Natural killer cell (primary cell): ENCODE measurements at regions not wholly inside any gene's neighbourhood (a gene's known extent, or its start where the extent isn't known, plus 50 kb on each side); places are given as distances from the start of the nearest gene placed in this dataset.
"Not testable (repeated sequence)": the region's sequence is repeated elsewhere in the genome, so short reads cannot be mapped to it uniquely, and the experiment has no call there.

Experiments
- ATAC-seq, 3 donors: fragments of 150-1000 bp in 2 of 3; fragments of 200-7000 bp in 1 of 3; cut with Tn5 transposase; 1 replicate in 1 of 3; 2 replicates in 2 of 3; pipeline ENCODE4 v1.10.0; 2021; ENCODE audit warnings: mild to moderate bottlenecking in 2 of 3, moderate library complexity in 2 of 3
- DNase-seq, 2 donors: peaks; one replicate each; pipeline versions ENCODE4 v3.0.0 to v3.0.0-alpha.2; 2013 to 2021; ENCODE audit warnings: mixed read lengths in 1 of 2
- H3K27ac ChIP-seq: one replicate; pipeline ENCODE4 v1.5.1; 2013; ENCODE audit warnings: mild to moderate bottlenecking, low read length
- H3K27me3 ChIP-seq: one replicate; pipeline ENCODE4 v1.6.1; 2013; ENCODE audit warnings: low read length; ENCODE audit not compliant: control insufficient read depth, insufficient read depth
- H3K36me3 ChIP-seq: one replicate; pipeline ENCODE4 v1.6.1; 2013; ENCODE audit warnings: low read length; ENCODE audit not compliant: control insufficient read depth, insufficient read depth
- H3K4me1 ChIP-seq: one replicate; pipeline ENCODE4 v1.6.1; 2013; ENCODE audit warnings: low read length; ENCODE audit not compliant: control insufficient read depth, insufficient read depth
- H3K4me3 ChIP-seq: one replicate; pipeline ENCODE4 v1.5.1; 2013; ENCODE audit warnings: low read length
- H3K9me3 ChIP-seq: one replicate; pipeline ENCODE4 v1.6.1; 2013; ENCODE audit warnings: low read length; ENCODE audit not compliant: control insufficient read depth, insufficient read depth
- H3K27ac Mint-ChIP-seq, 2 donors: one replicate each; pipeline ENCODE4 v1.8.0; 2022; ENCODE audit warnings: mild to moderate bottlenecking in 2 of 2, mixed read lengths in 2 of 2, moderate library complexity in 1 of 2
- H3K27me3 Mint-ChIP-seq, 2 donors: one replicate each; pipeline ENCODE4 v1.8.0; 2022; ENCODE audit warnings: low read depth in 2 of 2, mixed read lengths in 2 of 2
- H3K36me3 Mint-ChIP-seq: one replicate; pipeline ENCODE4 v1.8.0; 2022; ENCODE audit warnings: mixed read lengths
- H3K4me1 Mint-ChIP-seq, 2 donors: one replicate each; pipeline ENCODE4 v1.8.0; 2022; ENCODE audit warnings: mixed read lengths in 2 of 2
- H3K4me3 Mint-ChIP-seq: one replicate; pipeline ENCODE4 v1.8.0; 2022; ENCODE audit warnings: mild to moderate bottlenecking, moderate library complexity, mixed read lengths
- H3K9me3 Mint-ChIP-seq, 2 donors: one replicate each; pipeline ENCODE4 v1.8.0; 2022; ENCODE audit warnings: mixed read lengths in 2 of 2
- CTCF ChIP-seq: fragments of 200-600 bp; IDR thresholded peaks from one replicate; pipeline ENCODE4 v1.8.0; 2022; ENCODE audit warnings: antibody characterized with exemption
- WGBS: methylation state at CpG from one replicate; pipeline ENCODE4 v1.1.7; 2013; ENCODE audit warnings: missing lambda C conversion rate; ENCODE audit not compliant: insufficient coverage; 5-methylcytosine and 5-hydroxymethylcytosine counted together
- intact Hi-C: fragments of 100-400 bp; cut with micrococcal nuclease; formaldehyde crosslinking; loops from one replicate; pipeline ENCODE4 v1.14.2; 2022

- Mint-ChIP-seq H3K36me3 (no peaks in the 10 kb centered on the region), H3K9me3 (peaks cover 0 to 2% of the 10 kb centered on the region in 2 donors), H3K4me1 (no peaks in the 10 kb centered on the region), H3K27ac (no peak overlapping the region), H3K4me3 (no peak overlapping the region), H3K27me3 (peaks cover 0 to 6% of the 10 kb centered on the region in 2 donors)
- Histone ChIP-seq H3K4me3 (no peak overlapping the region), H3K4me1 (no peaks in the 10 kb centered on the region), H3K36me3 (no peaks in the 10 kb centered on the region), H3K27me3 (peaks cover 3% of the 10 kb centered on the region), H3K27ac (no peak overlapping the region), H3K9me3 (no peaks in the 10 kb centered on the region)
- intact Hi-C loops = no loop called here
- DNase-seq = no peak
- whole genome bisulfite sequencing = 95% methylated on average over 5 of the region's 5 CpGs
- no peak for ATAC-seq
- TF ChIP-seq CTCF = no peak
Observed at GRCh38 chr10:84634636-84635035, 306.2 kb downstream of the CCSER2 start.

GRCh38 chr10:84650628-84651027 lies 322.2 kb downstream of the CCSER2 start:
- not testable (repeated sequence) for DNase-seq, H3K9me3 Mint-ChIP-seq, H3K4me1 Mint-ChIP-seq

GRCh38 chr10:84654671-84655070 lies 326.3 kb downstream of the CCSER2 start:
- Mint-ChIP-seq H3K27ac (no peak overlapping the region), H3K4me3 (no peak overlapping the region), H3K27me3 (peaks cover 7 to 8% of the 10 kb centered on the region in 2 donors), H3K36me3 (no peaks in the 10 kb centered on the region), H3K9me3 (no peaks in the 10 kb centered on the region), H3K4me1 (no peaks in the 10 kb centered on the region)
- 0% methylated on average over 1 of the region's 2 CpGs for WGBS
- Histone ChIP-seq H3K27me3 (no peaks in the 10 kb centered on the region), H3K4me1 (no peaks in the 10 kb centered on the region), H3K4me3 (no peak overlapping the region), H3K9me3 (no peaks in the 10 kb centered on the region), H3K27ac (no peak overlapping the region), H3K36me3 (no peaks in the 10 kb centered on the region)
- DNase-seq (no peak), ATAC-seq (no peak)
- TF ChIP-seq CTCF = no peak
- intact Hi-C loops = no loop called here

More at GRCh38 chr10:84650628-84651027, 322.2 kb downstream of the CCSER2 start:
- H3K4me3 Mint-ChIP-seq, intact Hi-C loops, H3K27ac ChIP-seq, H3K27me3 ChIP-seq, H3K4me3 ChIP-seq, ATAC-seq, H3K4me1 ChIP-seq, H3K9me3 ChIP-seq, H3K36me3 Mint-ChIP-seq, H3K36me3 ChIP-seq, H3K27ac Mint-ChIP-seq: not testable (repeated sequence)
- WGBS = 80% methylated on average over 1 of the region's 1 CpG
- H3K27me3 Mint-ChIP-seq = peaks cover 10 to 19% of the 10 kb centered on the region in 2 donors

- Histone ChIP-seq H3K4me1 (no peaks in the 10 kb centered on the region), H3K27me3 (no peaks in the 10 kb centered on the region), H3K4me3 (no peak overlapping the region), H3K27ac (no peak overlapping the region), H3K9me3 (no peaks in the 10 kb centered on the region), H3K36me3 (no peaks in the 10 kb centered on the region)
- Mint-ChIP-seq H3K36me3 (no peaks in the 10 kb centered on the region), H3K4me1 (no peaks in the 10 kb centered on the region), H3K27ac (no peak overlapping the region), H3K9me3 (no peaks in the 10 kb centered on the region), H3K4me3 (no peak overlapping the region), H3K27me3 (no peaks in the 10 kb centered on the region)
- ATAC-seq (no peak), DNase-seq (no peak)
- WGBS = 91% methylated on average over 6 of the region's 6 CpGs
- TF ChIP-seq CTCF = no peak
- intact Hi-C loops = no loop called here
Observed at GRCh38 chr10:84659027-84659426, 330.6 kb downstream of the CCSER2 start.
